HCT116 (cell line): ENCODE measurements at regions not wholly inside any gene's neighbourhood (a gene's known extent, or its start where the extent isn't known, plus 50 kb on each side); places are given as distances from the start of the nearest gene placed in this dataset.
"Not testable (repeated sequence)": the region's sequence is repeated elsewhere in the genome, so short reads cannot be mapped to it uniquely, and the experiment has no call there.

Source experiments
- ATAC-seq: fragments of 200-7000 bp; cut with Tn5 transposase; 2 replicates; pipeline ENCODE4 v1.9.1; 2020; ENCODE audit warnings: mild to moderate bottlenecking, moderate library complexity
- BruUV-seq: library from RNA; stranded (reverse); fragments of 400-500 nt; replicated peaks from 2 replicates; lab custom pipeline; 2021; lab: Mats Ljungman, UMichigan
- CTCF ChIA-PET: fragments of 300-600 bp; sonication (Branson Sonifier 250); formaldehyde crosslinking; loops from one replicate; lab custom pipeline; 2021; ENCODE audit warnings: antibody characterized with exemption; lab: Charles Lee
- POLR2A ChIA-PET: fragments of 300-600, 350-600 bp; sonication (Branson Sonifier 250); formaldehyde crosslinking; loops from one replicate; lab custom pipeline; 2021; ENCODE audit warnings: antibody characterized with exemption; lab: Charles Lee
- RAD21 ChIA-PET, 2 experiments: fragments of 300-600 bp; sonication (Branson Sonifier 250); formaldehyde crosslinking; loops; one replicate each; lab custom pipeline; 2023; ENCODE audit warnings: low total read pairs in 2 of 2; ENCODE audit not compliant: uncharacterized antibody in 2 of 2, unreplicated experiment in 2 of 2, low non-redundant PET in 1 of 2; lab: Charles Lee
- DNase-seq: peaks from one replicate; pipeline ENCODE4 v3.0.0-alpha.2; 2010; ENCODE audit warnings: low read depth, low spot score
- H2AFZ ChIP-seq: fragments of 200-600 bp; shearing (Covaris generic), sonication (generic); 2 replicates; pipeline ENCODE4 v1.6.1; 2017; ENCODE audit warnings: low read depth, mixed run types, mixed read lengths, antibody characterized with exemption, low read length; ENCODE audit not compliant: poor library complexity, severe bottlenecking
- H3K27ac ChIP-seq: 2 replicates; pipeline ENCODE4 v1.5.1; 2012; ENCODE audit warnings: low read depth, low read length
- H3K27me3 ChIP-seq: fragments of 200-600 bp; sonication (generic); 2 replicates; pipeline ENCODE4 v1.6.1; 2016; ENCODE audit warnings: mixed run types, low read length, mixed read lengths; ENCODE audit not compliant: insufficient read depth
- H3K36me3 ChIP-seq, 2 experiments: fragments of 200-500 bp in 1 of 2; fragments of 200-600 bp in 1 of 2; sonication (Bioruptor generic) in 1 of 2; sonication (generic) in 1 of 2; 2 replicates each; pipeline versions ENCODE4 v1.5.1 to v1.6.1; 2014 to 2016; ENCODE audit warnings: low read length in 2 of 2, inconsistent platforms in 1 of 2, mixed read lengths in 1 of 2, mixed run types in 1 of 2; ENCODE audit not compliant: insufficient read depth in 2 of 2, control insufficient read depth in 1 of 2
- H3K4me1 ChIP-seq, 2 experiments: fragments of 200-600 bp in 1 of 2; sonication (generic) in 1 of 2; 2 replicates each; pipeline versions ENCODE4 v1.5.1 to v1.6.1; 2012 to 2017; ENCODE audit warnings: low read length in 2 of 2, inconsistent platforms in 1 of 2, mild to moderate bottlenecking in 1 of 2, mixed read lengths in 1 of 2, mixed run types in 1 of 2, moderate library complexity in 1 of 2; ENCODE audit not compliant: insufficient read depth in 2 of 2, control insufficient read depth in 1 of 2
- H3K4me2 ChIP-seq: fragments of 200-600 bp; sonication (generic); 2 replicates; pipeline ENCODE4 v1.6.1; 2017; ENCODE audit warnings: mixed run types, low read length, mixed read lengths
- H3K4me3 ChIP-seq, 2 experiments: fragments of 200-600 bp in 1 of 2; sonication (generic) in 1 of 2; replicated peaks in 1 of 2; 2 replicates each; pipeline ENCODE4 v1.5.1; 2011 to 2016; ENCODE audit warnings: low read length in 2 of 2, control low read depth in 1 of 2, low read depth in 1 of 2, mild to moderate bottlenecking in 1 of 2, mixed read lengths in 1 of 2, mixed run types in 1 of 2
- H3K79me2 ChIP-seq: fragments of 200-600 bp; sonication (generic); 2 replicates; pipeline ENCODE4 v1.6.1; 2017; ENCODE audit warnings: mild to moderate bottlenecking, mixed run types, low read length, moderate library complexity, mixed read lengths; ENCODE audit not compliant: insufficient read depth
- H3K9ac ChIP-seq: fragments of 200-600 bp; sonication (generic); 2 replicates; pipeline ENCODE4 v1.6.1; 2016; ENCODE audit warnings: low read length, mixed read lengths
- H3K9me2 ChIP-seq: fragments of 200-600 bp; sonication (generic), shearing (Covaris generic); 2 replicates; pipeline ENCODE4 v1.6.1; 2017; ENCODE audit warnings: mixed run types, mild to moderate bottlenecking, moderate library complexity; ENCODE audit not compliant: insufficient read depth
- H3K9me3 ChIP-seq, 2 experiments: fragments of 200-500 bp in 1 of 2; fragments of 200-600 bp in 1 of 2; sonication (Bioruptor generic) in 1 of 2; sonication (generic) in 1 of 2; 2 replicates each; pipeline ENCODE4 v1.6.1; 2014 to 2017; ENCODE audit warnings: low read length in 2 of 2, mixed read lengths in 2 of 2, inconsistent platforms in 1 of 2, low read depth in 1 of 2, mild to moderate bottlenecking in 1 of 2, mixed run types in 1 of 2, moderate library complexity in 1 of 2; ENCODE audit not compliant: control insufficient read depth in 1 of 2, insufficient read depth in 1 of 2
- H4K20me1 ChIP-seq: fragments of 200-600 bp; sonication (generic), shearing (Covaris generic); 2 replicates; pipeline ENCODE4 v1.6.1; 2017; ENCODE audit warnings: mixed run types, mild to moderate bottlenecking, moderate library complexity; ENCODE audit not compliant: insufficient read depth
- EZH2phosphoT487 ChIP-seq: fragments of 200-600 bp; IDR thresholded peaks from 2 replicates; pipeline ENCODE4 v1.6.1; 2018; ENCODE audit warnings: antibody characterized with exemption, borderline replicate concordance
- FOSL1 ChIP-seq: IDR thresholded peaks from 2 replicates; pipeline ENCODE4 v1.6.1; 2012; ENCODE audit warnings: low read depth
- JUND ChIP-seq: IDR thresholded peaks from 2 replicates; pipeline ENCODE4 v1.6.1; 2012
- SIN3A ChIP-seq: IDR thresholded peaks from 2 replicates; pipeline ENCODE4 v1.6.1; 2012; ENCODE audit warnings: low read depth
- ZFX ChIP-seq: fragments of 450-650 bp; IDR thresholded peaks from 2 replicates; pipeline ENCODE4 v1.6.1; 2017
- intact Hi-C: fragments of 100-400 bp; cut with micrococcal nuclease; formaldehyde crosslinking; loops from 2 replicates; pipeline ENCODE4 v1.10.0; 2022

DNA sequence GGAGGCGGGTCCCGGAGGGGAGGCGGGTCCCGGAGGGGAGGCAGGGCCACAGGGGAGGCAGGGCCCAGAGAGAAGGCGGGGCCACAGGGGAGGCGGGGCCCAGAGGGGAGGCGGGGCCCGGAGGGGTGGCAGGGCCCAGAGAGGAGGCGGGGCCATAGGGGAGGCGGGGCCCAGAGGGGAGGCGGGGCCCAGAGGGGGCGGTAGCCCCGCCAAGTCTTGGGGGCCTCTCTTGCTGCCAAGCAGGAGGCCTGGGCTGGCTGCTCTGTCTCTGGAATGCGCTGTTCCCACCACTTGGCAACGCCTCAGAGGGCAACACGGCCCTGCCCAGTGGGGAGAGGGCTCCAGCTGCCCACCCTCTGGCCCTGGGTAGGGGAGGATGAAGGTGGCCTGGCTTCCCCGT, 80.5 kb downstream of the YTHDF1 start:
- H3K79me2 ChIP-seq = no peaks in the 10 kb centered on the region
- H3K27ac ChIP-seq = no peak overlapping the region
- H3K9me3 ChIP-seq = no peaks in the 10 kb centered on the region
- intact Hi-C loops = no loop called here
- ATAC-seq (peak; percentile 54), DNase-seq (no peak)
- peaks cover 13% of the 10 kb centered on the region; the same call in 1 of the 2 replicates for H3K27me3 ChIP-seq
- TF ChIP-seq SIN3A = no peak
- TF ChIP-seq JUND = no peak
- TF ChIP-seq EZH2phosphoT487 = no peak
- TF ChIP-seq ZFX = no peak
- no peak for TF ChIP-seq FOSL1
- H3K9me2 ChIP-seq = no peaks in the 10 kb centered on the region
- no peaks in the 10 kb centered on the region for H3K36me3 ChIP-seq
- POLR2A ChIA-PET = no interaction called here
- no peak overlapping the region for H3K4me2 ChIP-seq
- no TSS peak for BruUV-seq
- CTCF ChIA-PET = no interaction called here
- no peaks in the 10 kb centered on the region for H3K4me1 ChIP-seq
- no peak overlapping the region for H3K4me3 ChIP-seq
- RAD21 ChIA-PET = no interaction called here
- no peak overlapping the region for H2AFZ ChIP-seq
- no peaks in the 10 kb centered on the region for H4K20me1 ChIP-seq
- H3K9ac ChIP-seq = no peak overlapping the region

DNA sequence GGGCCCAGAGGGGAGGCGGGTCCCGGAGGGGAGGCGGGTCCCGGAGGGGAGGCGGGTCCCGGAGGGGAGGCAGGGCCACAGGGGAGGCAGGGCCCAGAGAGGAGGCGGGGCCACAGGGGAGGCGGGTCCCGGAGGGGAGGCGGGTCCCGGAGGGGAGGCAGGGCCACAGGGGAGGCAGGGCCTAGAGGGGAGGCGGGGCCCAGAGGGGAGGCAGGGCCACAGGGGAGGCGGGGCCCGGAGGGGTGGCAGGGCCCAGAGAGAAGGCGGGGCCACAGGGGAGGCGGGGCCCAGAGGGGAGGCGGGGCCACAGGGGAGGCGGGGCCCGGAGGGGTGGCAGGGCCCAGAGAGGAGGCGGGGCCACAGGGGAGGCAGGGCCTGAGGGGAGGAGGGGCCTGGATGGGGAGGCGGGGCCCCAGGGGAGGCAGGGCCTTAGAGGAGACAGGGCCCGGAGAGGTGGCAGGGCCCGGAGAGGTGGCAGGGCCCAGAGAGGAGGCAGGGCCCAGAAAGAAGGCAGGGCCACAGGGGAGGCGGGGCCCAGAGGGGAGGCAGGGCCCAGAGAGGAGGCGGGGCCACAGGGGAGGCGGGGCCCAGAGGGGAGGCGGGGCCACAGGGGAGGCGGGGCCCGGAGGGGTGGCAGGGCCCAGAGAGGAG, 81.1 kb downstream of the YTHDF1 start:
- H3K4me3 ChIP-seq, DNase-seq, CTCF ChIA-PET, H3K9me2 ChIP-seq, H3K79me2 ChIP-seq, H3K36me3 ChIP-seq, H3K4me2 ChIP-seq, H3K4me1 ChIP-seq, POLR2A ChIA-PET, intact Hi-C loops, BruUV-seq, RAD21 ChIA-PET, H4K20me1 ChIP-seq, H3K27ac ChIP-seq, H3K9me3 ChIP-seq, H3K9ac ChIP-seq, H2AFZ ChIP-seq: not testable (repeated sequence)
- peak; percentile 54 for ATAC-seq
- H3K27me3 ChIP-seq = peaks cover 13% of the 10 kb centered on the region; the same call in 1 of the 2 replicates
